NB4 (cell line): ENCODE measurements at regions not wholly inside any gene's neighbourhood (a gene's known extent, or its start where the extent isn't known, plus 50 kb on each side); places are given as distances from the start of the nearest gene placed in this dataset.
"Not testable (repeated sequence)": the region's sequence is repeated elsewhere in the genome, so short reads cannot be mapped to it uniquely, and the experiment has no call there.

Source experiments
- DNase-seq: peaks from one replicate; pipeline ENCODE4 v3.0.0; 2010; ENCODE audit warnings: low read depth
- H3K4me3 ChIP-seq: one replicate; pipeline ENCODE4 v1.5.1; 2011; ENCODE audit warnings: mild to moderate bottlenecking, low read depth, low read length, moderate library complexity
- CTCF ChIP-seq: IDR thresholded peaks from one replicate; pipeline ENCODE4 v1.5.1; 2012; ENCODE audit warnings: low read depth, low read length
- MAX ChIP-seq: IDR thresholded peaks from 2 replicates; pipeline ENCODE4 v1.6.1; 2011; ENCODE audit warnings: low read depth, low read length
- MYC ChIP-seq: IDR thresholded peaks from 2 replicates; pipeline ENCODE4 v1.6.1; 2011; ENCODE audit warnings: low read depth, low read length
- POLR2A ChIP-seq: IDR thresholded peaks from 2 replicates; pipeline ENCODE4 v1.6.1; 2011; ENCODE audit warnings: mild to moderate bottlenecking; ENCODE audit not compliant: insufficient read length; ENCODE audit errors: extremely low read depth

- no peak overlapping the region for H3K4me3 ChIP-seq
- TF ChIP-seq MYC (no peak), MAX (no peak), POLR2A (no peak), CTCF (no peak)
- DNase-seq, result no peak
Measured at GRCh38 chr5:99019254-99019653, 90.4 kb upstream of the CHD1 start.

- DNase-seq, result no peak
- no peak for TF ChIP-seq POLR2A
- TF ChIP-seq CTCF, result no peak
- no peak for TF ChIP-seq MAX
- TF ChIP-seq MYC, result no peak
- no peak overlapping the region for H3K4me3 ChIP-seq
Measured at GRCh38 chr5:99010294-99010693, 81.5 kb upstream of the CHD1 start.

GRCh38 chr5:99008009-99008408 is 79.2 kb upstream of the CHD1 start:
- not testable (repeated sequence) for DNase-seq, H3K4me3 ChIP-seq

- no peak overlapping the region for H3K4me3 ChIP-seq
- DNase-seq, result no peak
- TF ChIP-seq MYC, result no peak
- TF ChIP-seq CTCF, result no peak
Measured at GRCh38 chr5:99005506-99005905, 76.7 kb upstream of the CHD1 start.

GRCh38 chr5:99004960-99005359 is 76.2 kb upstream of the CHD1 start:
- no peak for DNase-seq
- TF ChIP-seq CTCF (no peak), MYC (no peak), POLR2A (no peak)
- H3K4me3 ChIP-seq, result no peak overlapping the region

GRCh38 chr5:99000876-99001275 is 72.1 kb upstream of the CHD1 start:
- H3K4me3 ChIP-seq, result no peak overlapping the region
- no peak for DNase-seq
- TF ChIP-seq POLR2A (no peak), CTCF (no peak), MYC (no peak), MAX (no peak)

GRCh38 chr5:99000221-99000620 is 71.4 kb upstream of the CHD1 start:
- TF ChIP-seq POLR2A (no peak), MAX (no peak), MYC (no peak), CTCF (no peak)
- DNase-seq, result no peak

More at GRCh38 chr5:99000221-99000620, 71.4 kb upstream of the CHD1 start:
- no peak overlapping the region for H3K4me3 ChIP-seq
